OCI-LY3 (cell line): ENCODE measurements at regions not wholly inside any gene's neighbourhood (a gene's known extent, or its start where the extent isn't known, plus 50 kb on each side); places are given as distances from the start of the nearest gene placed in this dataset.

Experiments used
- H2AFZ ChIP-seq: fragments of 200-600, 300-600 bp; shearing (Covaris generic); 2 replicates; pipeline ENCODE4 v1.6.0; 2014; ENCODE audit warnings: antibody characterized with exemption, low read depth, low read length
- H3K27ac ChIP-seq: fragments of 200-600, 300-600 bp; sonication (generic); 2 replicates; pipeline ENCODE4 v1.5.1; 2014; ENCODE audit warnings: mild to moderate bottlenecking, low read length, moderate library complexity, mixed read lengths
- H3K27me3 ChIP-seq: fragments of 200-600, 300-600 bp; sonication (generic); 2 replicates; pipeline ENCODE4 v1.6.1; 2014; ENCODE audit warnings: low read depth, low read length, mixed read lengths
- H3K36me3 ChIP-seq: fragments of 200-600, 300-600 bp; sonication (generic); replicated peaks from 2 replicates; pipeline ENCODE3; 2014; ENCODE audit warnings: low read depth, low read length, mixed read lengths
- H3K4me1 ChIP-seq: fragments of 300-600, 200-600 bp; sonication (generic); 2 replicates; pipeline ENCODE4 v1.6.1; 2014; ENCODE audit warnings: low read length, mixed read lengths
- H3K4me2 ChIP-seq: fragments of 200-600, 300-600 bp; sonication (generic); 2 replicates; pipeline ENCODE4 v1.6.1; 2014; ENCODE audit warnings: low read length, mixed read lengths
- H3K4me3 ChIP-seq: fragments of 300-600, 200-600 bp; sonication (generic); 2 replicates; pipeline ENCODE4 v1.5.1; 2014; ENCODE audit warnings: antibody characterized with exemption, mild to moderate bottlenecking, low read length, moderate library complexity
- H3K79me2 ChIP-seq: fragments of 300-600, 200-600 bp; shearing (Covaris generic); 2 replicates; pipeline ENCODE4 v1.6.1; 2014; ENCODE audit warnings: mild to moderate bottlenecking, low read length, mixed read lengths
- H3K9ac ChIP-seq: fragments of 300-600, 200-600 bp; shearing (Covaris generic); 2 replicates; pipeline ENCODE4 v1.6.0; 2014; ENCODE audit warnings: mild to moderate bottlenecking, low read length, moderate library complexity
- H3K9me3 ChIP-seq: fragments of 200-600, 300-600 bp; shearing (Covaris generic); 2 replicates; pipeline ENCODE4 v1.6.1; 2014; ENCODE audit warnings: low read length, mixed read lengths; ENCODE audit not compliant: insufficient read depth
- H4K20me1 ChIP-seq: fragments of 200-600, 300-600 bp; sonication (generic); 2 replicates; pipeline ENCODE4 v1.6.1; 2016; ENCODE audit warnings: low read length, mixed read lengths; ENCODE audit not compliant: insufficient read depth
- CTCF ChIP-seq: fragments of 200-600, 300-600 bp; sonication (generic); IDR thresholded peaks from 2 replicates; pipeline ENCODE4 v1.5.1; 2014; ENCODE audit warnings: antibody characterized with exemption, low read length, low read depth
- EZH2phosphoT487 ChIP-seq: fragments of 200-600 bp; shearing (Covaris generic); IDR thresholded peaks from 2 replicates; pipeline ENCODE4 v1.6.1; 2018; ENCODE audit warnings: antibody characterized with exemption, mixed run types, low read depth

- Histone ChIP-seq H2AFZ (no peak overlapping the region), H3K4me2 (no peak overlapping the region), H3K9ac (no peak overlapping the region), H3K36me3 (no peaks in the 10 kb centered on the region), H3K27me3 (no peaks in the 10 kb centered on the region), H3K79me2 (no peaks in the 10 kb centered on the region), H3K9me3 (no peaks in the 10 kb centered on the region), H4K20me1 (no peaks in the 10 kb centered on the region), H3K4me1 (no peaks in the 10 kb centered on the region), H3K27ac (no peak overlapping the region), H3K4me3 (no peak overlapping the region)
- TF ChIP-seq CTCF = no peak
- no peak for TF ChIP-seq EZH2phosphoT487
Measured at GRCh38 chr21:20249401-20249800, 748.8 kb upstream of the NCAM2 start.

GRCh38 chr21:20250337-20250736 lies 747.9 kb upstream of the NCAM2 start:
- no peaks in the 10 kb centered on the region for H3K79me2 ChIP-seq
- H3K4me2 ChIP-seq = no peak overlapping the region
- H3K9me3 ChIP-seq = no peaks in the 10 kb centered on the region
- TF ChIP-seq CTCF = no peak
- TF ChIP-seq EZH2phosphoT487 = no peak
- no peak overlapping the region for H3K27ac ChIP-seq
- no peaks in the 10 kb centered on the region for H3K27me3 ChIP-seq
- H2AFZ ChIP-seq = no peak overlapping the region
- no peaks in the 10 kb centered on the region for H3K4me1 ChIP-seq
- no peaks in the 10 kb centered on the region for H3K36me3 ChIP-seq
- no peak overlapping the region for H3K4me3 ChIP-seq
- H3K9ac ChIP-seq = no peak overlapping the region
- no peaks in the 10 kb centered on the region for H4K20me1 ChIP-seq

GRCh38 chr21:20253261-20253660 lies 744.9 kb upstream of the NCAM2 start:
- TF ChIP-seq CTCF (no peak), EZH2phosphoT487 (no peak)
- H3K4me1 ChIP-seq = no peaks in the 10 kb centered on the region
- H2AFZ ChIP-seq = no peak overlapping the region
- no peak overlapping the region for H3K27ac ChIP-seq
- no peak overlapping the region for H3K4me3 ChIP-seq
- H3K79me2 ChIP-seq = no peaks in the 10 kb centered on the region
- no peak overlapping the region for H3K4me2 ChIP-seq
- no peaks in the 10 kb centered on the region for H3K27me3 ChIP-seq
- H3K9me3 ChIP-seq = no peaks in the 10 kb centered on the region
- H4K20me1 ChIP-seq = no peaks in the 10 kb centered on the region
- H3K36me3 ChIP-seq = no peaks in the 10 kb centered on the region
- H3K9ac ChIP-seq = no peak overlapping the region

GRCh38 chr21:20254964-20255363 lies 743.2 kb upstream of the NCAM2 start:
- no peaks in the 10 kb centered on the region for H3K27me3 ChIP-seq
- TF ChIP-seq CTCF = no peak
- no peak for TF ChIP-seq EZH2phosphoT487
- no peak overlapping the region for H3K4me3 ChIP-seq
- no peak overlapping the region for H3K27ac ChIP-seq
- H3K79me2 ChIP-seq = no peaks in the 10 kb centered on the region
- no peaks in the 10 kb centered on the region for H3K4me1 ChIP-seq
- H3K4me2 ChIP-seq = no peak overlapping the region
- H3K9me3 ChIP-seq = no peaks in the 10 kb centered on the region
- H3K36me3 ChIP-seq = no peaks in the 10 kb centered on the region
- no peaks in the 10 kb centered on the region for H4K20me1 ChIP-seq
- H3K9ac ChIP-seq = no peak overlapping the region
- no peak overlapping the region for H2AFZ ChIP-seq
